GM13977 (cell line): ENCODE measurements at regions not wholly inside any gene's neighbourhood (a gene's known extent, or its start where the extent isn't known, plus 50 kb on each side); places are given as distances from the start of the nearest gene placed in this dataset.

Experiments used
- DNase-seq: peaks from one replicate; pipeline ENCODE4 v3.0.0; 2012; ENCODE audit warnings: low spot score
- CTCF ChIP-seq: IDR thresholded peaks from 2 replicates; pipeline ENCODE4 v1.5.1; 2012; ENCODE audit warnings: mild to moderate bottlenecking, control low read depth; ENCODE audit not compliant: insufficient read depth; ENCODE audit errors: extremely low read depth, missing control alignments
- in situ Hi-C: fragments of 300-500 bp; cut with MboI; formaldehyde crosslinking; loops from one replicate; pipeline ENCODE4 v1.12.0; 2022; ENCODE audit warnings: low sequenced_read_pairs, low pct_unique_long_range_greater_than_20kb, mixed read lengths, inconsistent platforms; ENCODE audit not compliant: unreplicated experiment

GRCh38 chr22:49163960-49164690 is 663.5 kb downstream of the BRD1 start:
- no peak for TF ChIP-seq CTCF
- in situ Hi-C loops, result no loop called here
- DNase-seq, result no peak

DNA sequence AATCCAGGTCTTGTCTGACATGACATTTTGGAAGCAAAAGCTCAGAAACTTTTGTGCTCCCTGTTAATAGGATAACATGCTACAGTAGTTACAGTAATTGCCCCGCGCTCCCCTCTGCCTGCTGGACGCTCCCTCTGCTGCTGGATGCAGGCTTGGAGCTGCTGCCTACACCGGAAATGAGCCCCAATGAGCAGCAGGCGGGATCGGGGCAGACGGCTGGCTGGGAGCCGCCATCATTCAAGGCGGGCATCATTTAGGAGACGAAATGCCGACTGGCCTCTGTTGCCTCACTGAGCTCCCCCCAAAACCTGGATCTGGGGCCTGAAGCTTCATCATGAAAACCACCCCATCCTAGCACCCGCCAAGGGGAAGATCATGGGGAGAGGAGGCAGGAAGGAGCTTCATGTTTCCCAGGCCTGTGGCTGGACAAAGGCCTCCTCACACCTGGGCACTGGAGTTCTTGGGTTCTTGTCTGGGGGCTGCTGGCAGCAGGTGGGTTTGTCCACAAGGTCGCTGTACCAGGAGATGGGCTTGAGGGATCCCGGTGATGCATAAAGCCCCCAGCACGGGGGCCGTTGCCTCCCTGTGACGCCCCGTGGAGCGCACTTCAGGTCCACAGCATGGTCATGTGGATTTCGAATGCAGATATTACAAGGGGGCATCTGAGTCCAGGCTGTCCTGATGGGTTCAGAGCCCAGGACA is 664.3 kb downstream of the BRD1 start:
- in situ Hi-C loops, result no loop called here
- TF ChIP-seq CTCF, result no peak
- DNase-seq, result no peak

DNA sequence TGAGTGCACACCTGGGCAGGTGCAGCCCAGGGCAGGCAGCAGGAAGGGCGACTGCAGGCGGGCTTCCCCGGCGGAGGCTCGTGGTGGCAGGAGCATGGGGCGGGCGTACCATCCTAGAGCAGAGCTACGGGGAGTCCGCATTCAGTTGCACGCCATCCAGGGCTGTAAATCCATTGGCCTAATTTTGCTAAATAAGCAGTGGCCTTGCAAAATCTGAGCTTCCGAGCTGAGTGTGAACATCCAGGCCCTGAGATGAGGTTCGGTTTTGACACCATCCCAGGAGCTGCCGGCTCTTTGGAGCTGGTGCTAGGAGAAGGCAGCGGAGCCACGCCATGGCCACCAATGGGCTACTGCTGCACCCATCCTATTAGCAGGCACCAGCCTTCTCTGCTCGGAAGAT is 664.8 kb downstream of the BRD1 start:
- in situ Hi-C loops, result no loop called here
- no peak for TF ChIP-seq CTCF
- no peak for DNase-seq

DNA sequence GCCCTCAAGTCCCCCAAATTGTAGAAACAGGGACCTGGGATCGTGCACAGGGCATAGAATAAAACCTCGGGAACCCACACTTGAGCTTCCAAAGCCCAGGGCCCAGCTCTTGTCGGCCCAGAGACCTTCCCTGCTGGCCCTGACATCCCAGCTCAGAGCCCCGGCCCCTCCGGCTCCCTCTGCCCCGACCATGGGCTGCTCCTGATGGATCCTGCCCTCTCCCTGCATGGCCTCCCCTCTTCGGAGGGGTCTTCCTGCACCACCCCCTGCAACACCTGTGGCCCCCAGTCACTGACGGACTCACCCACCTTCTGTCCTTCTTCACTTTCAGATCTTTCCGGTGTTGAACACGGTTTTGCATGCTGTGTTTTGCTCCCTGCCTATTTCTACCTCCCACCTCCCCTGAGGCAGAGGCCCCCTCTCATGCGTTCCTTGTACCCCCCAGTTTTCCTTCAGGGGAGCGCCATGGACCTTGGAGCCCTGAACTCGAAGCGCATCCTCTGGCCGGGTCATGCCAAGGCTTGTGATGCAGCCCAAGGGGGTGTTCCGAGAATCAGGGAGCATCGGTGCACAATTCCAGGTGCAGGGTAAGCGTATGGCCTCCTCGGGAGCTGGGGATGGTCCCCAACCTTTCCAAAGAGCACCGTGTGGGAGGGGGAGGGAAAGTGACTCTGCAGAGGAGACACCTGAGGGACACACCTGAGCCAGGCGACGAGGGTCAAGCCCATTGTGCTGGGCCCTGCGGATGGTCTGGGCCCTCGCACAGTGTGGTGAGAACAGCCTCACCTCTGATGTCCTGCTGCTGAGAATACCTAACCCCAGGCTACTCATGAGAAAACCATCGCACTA is 666.4 kb downstream of the BRD1 start:
- no peak for TF ChIP-seq CTCF
- no peak for DNase-seq
- in situ Hi-C loops, result no loop called here

DNA sequence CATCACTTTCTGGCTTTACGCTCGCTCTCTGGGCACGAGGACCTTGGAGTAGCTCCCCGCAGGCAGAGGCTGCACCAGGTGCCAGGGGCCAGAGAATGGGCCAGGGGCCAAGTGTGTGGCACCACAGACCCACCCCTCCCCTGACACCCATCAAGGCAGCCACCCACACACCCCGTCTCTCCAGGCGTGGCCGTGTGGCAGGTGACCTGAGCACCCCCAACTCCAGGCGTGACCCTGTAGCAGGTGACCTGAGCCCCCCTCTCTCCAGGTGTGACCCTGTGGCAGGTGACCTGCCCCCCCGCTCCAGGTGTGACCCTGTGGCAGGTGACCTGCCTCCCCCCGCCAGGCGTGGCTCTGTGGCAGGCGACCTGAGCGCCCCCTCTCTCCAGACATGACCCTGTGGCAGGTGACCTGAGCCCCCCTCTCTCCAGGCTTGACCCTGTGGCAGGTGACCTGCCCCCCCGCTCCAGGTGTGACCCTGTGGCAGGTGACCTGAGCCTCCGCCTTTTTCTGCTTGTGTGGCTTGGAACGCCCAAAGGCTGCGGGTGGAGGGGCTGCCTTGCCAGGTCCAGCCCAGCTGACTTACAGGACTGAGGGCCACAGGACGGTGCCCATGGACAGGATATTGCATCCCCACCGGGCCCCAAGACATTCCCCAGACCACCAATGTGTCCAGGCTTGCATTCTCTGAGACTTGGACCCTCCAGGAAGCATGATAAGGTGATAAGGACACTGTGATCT is 667.2 kb downstream of the BRD1 start:
- in situ Hi-C loops, result no loop called here
- DNase-seq, result no peak
- TF ChIP-seq CTCF, result no peak

DNA sequence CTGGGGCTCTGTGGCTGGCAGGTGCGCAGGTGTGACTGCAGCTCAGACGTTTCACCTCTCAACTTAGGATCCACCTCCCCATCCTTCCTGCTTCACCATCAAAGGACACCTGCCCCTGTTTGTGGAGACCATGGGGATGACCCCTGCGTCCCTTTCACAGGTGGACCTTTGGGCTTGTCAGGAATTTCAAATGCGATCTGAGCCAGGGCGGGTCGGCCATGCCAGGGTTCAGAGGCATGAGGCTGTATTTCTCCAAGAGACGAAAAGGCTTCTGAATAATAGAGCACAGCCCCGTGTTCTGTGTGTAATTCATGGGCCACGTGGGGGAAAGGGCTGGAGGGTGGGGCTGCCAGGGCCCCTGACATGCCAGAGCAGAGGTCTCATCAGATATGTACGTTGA is 668.0 kb downstream of the BRD1 start:
- in situ Hi-C loops, result no loop called here
- DNase-seq, result no peak
- TF ChIP-seq CTCF, result no peak
